Islet precursor cell (in vitro differentiated cells): ENCODE measurements at regions not wholly inside any gene's neighbourhood (a gene's known extent, or its start where the extent isn't known, plus 50 kb on each side); places are given as distances from the start of the nearest gene placed in this dataset.

Experiments
- DNase-seq: peaks from one replicate; pipeline ENCODE4 v3.0.0-alpha.2; 2018

DNA sequence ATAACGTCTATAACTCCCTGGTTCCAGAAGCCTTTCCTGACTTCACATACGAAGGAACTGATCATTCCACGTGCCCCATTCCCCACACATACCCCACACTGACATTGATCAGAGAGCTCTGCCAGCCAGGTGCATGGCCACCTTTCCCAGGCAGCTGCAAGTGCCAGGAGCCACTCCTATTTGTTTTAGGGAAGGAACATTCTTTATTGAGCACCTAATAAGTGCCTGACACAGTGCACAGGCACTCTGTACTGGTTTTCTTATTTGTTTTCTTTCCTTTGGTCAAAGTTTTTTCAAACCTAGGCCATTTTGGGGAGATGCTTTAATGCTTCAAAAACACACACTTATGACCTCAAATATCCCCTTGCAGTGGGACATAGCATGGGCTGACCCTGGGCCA, 50.0 kb downstream of the PITPNM2 start:
- DNase-seq = no peak

DNA sequence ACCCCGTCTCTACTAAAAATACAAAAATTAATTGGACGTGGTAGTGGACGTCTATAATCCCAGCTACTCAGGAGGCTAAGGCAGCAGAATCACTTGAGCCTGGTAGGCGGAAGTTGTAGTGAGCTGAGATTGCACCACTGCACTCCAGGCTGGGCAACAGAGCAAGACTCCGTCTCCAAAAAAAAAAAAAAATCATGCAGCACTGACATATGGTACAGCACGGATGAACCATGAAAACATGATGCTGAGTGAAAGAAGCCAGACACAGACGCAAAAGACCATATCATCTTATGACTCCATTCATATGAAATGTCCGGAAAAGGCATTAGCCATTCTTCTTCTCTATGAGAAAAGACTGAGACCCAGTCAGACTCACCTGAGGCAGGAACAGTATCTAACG, 50.4 kb downstream of the PITPNM2 start:
- no peak for DNase-seq

DNA sequence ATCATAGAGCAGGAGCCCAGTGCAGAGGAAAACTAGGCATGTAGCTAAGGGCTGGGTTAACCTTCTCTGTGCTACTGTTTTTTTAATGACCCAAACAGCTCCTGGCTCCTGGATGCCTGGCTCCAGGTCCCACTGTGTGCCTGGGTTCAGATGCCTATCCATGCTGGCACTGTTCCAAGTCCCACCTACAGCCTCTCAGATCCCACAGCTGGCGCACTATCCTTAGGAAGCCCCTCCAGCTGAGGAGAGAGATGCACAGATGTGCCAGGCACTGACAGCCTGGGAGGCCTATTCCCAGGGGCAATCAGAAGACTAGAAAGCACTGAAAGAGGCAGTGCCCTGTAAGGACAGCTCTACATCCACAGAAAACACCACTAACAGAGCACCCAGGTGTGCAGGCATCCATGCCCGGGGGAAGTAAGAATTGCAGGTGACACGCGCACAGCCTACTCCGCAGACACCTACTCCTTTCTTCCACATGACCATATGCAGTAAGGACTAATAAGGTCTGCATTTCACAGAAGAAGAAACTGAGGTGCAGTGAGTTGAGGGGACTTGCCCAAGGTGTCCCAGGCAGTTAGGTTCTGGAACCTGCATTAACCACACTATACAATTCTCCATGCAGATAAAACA, 51.2 kb downstream of the PITPNM2 start:
- DNase-seq = no peak

DNA sequence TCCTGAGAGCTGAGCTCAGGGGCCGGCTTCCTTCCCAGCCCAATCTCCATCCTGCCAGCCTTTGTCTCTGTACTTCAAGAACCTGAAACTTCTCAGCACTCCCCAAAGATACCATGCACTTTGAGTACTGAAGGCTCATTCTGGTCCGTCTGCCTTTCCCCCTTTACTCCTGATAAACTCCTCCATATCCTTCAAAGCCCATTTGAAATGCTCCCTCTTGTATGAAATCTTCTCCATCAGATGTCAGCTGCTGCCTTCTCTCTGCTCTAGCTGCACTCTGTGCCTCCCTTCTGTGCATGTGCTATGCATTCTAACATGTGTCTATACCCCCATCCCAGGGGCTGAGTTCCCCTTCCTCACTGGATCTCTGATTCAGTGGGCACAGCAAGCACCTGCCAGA, 52.1 kb downstream of the PITPNM2 start:
- DNase-seq = no peak

DNA sequence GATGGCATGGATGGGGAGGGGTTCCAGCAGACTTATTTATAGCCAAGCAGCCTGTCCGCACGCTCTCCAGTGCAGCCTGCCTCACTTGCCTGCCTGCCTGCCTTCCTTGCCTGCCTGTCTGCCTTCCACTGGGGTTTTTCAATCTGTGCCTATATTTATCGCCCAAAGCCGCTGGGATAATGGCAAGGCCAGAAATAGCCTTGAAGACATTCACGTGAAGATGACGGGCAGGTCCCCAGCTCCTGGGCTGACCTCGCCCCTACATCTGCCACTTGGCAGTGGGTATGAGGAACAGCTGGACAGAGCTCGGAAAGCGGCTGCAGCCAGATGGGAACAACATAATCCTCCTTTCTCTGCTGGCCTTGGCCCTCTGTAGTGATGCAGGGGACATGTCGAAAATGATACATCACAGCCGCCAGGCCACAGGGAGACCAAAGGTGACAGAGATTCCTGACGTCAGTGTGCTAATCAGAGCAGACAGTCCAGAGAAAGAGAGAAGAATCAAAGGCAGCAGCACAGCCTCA, 53.3 kb downstream of the PITPNM2 start:
- no peak for DNase-seq

DNA sequence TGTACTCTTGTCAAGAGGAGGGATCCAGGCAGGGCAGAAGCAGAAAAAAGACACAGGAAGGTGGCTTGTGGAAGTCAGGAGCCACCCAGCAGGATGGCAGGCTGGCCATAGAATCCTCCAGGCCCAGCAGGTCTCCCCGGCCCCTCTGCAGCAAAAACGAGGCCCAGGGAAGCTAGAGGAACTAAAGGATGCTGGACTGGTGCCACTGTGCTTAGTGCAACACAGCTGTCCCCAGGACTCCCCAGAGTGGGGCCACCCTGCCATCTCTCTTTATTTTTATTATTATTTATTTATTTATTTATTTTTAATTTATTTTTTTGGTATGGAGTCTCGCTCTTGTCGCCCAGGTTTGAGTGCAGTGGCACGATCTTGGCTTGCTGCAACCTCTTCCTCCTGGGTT, 54.1 kb downstream of the PITPNM2 start:
- no peak for DNase-seq

DNA sequence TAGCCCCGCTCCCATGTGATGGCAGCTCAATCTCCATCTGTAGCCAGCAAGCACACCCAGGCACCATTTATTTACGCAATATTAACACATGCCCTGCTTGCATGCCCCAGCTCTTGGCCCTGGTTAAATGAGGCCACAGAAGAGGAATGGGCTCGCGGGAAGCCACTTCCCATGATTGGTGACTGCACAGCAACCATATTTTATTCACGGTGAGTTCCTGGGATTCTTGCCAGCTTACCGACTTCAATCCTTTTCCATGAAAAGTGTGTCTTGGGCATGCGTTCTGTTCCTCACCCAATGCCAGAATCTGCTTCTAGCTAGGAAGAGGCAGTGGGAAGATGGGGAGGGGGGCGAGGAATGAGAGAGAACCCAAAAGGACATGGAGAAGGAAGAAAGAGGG, 54.7 kb downstream of the PITPNM2 start:
- no peak for DNase-seq

DNA sequence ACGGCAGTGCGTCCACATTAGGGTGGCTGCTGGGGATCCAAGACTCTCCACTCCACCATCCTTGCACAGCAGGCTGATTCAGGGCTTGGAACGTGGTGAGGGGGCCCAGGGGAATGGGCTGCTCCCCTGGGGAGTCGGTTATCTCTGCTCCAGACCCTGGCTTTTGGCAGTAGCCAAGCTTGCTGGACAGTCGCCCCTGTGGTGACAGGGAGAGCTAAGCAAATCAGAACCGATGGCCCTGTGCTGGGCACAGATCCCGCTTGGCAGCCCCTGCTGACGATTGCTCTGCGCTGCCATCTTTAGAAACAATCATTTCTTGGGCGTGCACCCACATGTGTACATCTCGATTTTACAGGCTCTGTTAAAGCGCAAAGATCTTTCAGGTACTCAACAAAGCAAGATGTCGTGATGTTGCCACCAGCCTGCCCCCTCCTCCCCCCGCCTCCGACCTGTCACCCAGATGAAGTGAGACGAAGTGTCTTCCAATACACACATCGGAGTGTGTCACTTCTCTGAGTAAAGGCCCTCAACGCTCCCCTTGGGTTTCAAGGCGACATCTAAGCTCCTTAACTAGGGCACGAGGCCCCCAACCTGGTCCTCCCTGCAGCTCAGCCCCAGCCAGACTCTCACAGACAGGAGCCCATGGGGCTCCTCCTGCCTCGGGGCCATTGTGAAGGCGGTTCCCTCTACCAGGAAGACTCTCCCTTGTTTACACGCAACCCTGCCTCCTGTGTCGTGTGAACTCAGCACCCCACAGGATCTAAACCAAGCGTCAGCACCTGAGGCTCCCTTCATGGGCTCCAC, 55.6 kb downstream of the PITPNM2 start:
- no peak for DNase-seq

DNA sequence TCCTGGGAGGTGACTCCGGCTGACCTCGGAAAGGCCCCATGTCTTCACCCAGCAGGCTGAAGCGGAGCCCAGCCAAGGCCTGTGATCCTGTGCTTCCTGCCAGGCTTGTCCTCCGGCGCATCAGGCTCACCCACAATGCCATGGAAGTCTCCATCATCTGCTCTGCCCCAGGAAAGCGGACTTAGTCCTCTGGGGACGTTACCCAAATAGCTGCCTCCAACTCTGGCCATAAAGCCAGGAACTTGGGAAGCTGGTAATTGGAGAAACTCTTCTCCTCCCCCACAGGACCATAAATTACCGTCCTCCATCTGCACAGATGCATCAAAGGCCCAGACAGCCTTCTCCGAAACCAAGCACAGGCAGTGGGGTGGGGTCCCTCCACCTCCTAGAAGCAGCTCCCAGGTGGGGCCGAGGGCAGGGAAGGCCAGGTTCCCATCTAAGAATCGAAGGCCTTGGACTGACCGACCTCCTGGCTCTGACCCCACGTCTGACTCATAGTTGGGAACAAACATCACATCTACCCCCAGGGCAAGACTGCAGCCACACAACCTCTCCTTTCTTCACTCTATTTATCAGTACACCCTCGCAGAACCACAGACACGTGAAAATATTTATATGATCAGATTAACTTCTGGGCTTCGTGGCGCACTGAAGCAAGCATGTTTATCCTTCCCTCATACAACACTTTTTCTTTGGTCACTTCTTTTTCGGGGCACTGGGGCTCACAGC, 56.4 kb downstream of the PITPNM2 start:
- peak; percentile 94 for DNase-seq

DNA sequence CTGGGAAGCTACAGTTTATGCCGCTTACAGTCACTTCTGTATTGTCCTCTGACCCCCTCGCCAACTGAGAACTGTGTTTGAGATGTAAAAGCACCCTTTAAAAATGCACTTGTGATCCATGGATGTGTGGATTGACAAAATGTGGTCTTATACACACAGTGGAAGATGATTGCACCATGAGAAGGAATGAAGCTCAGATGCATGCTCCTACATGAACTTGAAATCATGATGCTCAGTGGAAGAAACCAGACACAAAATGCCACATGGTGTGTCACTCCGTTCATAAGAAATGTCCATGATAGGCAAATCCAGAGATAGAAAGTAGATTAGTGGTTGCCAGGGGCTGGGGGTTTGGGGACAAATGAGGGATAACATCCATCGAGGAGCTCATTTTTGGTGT, 58.0 kb downstream of the PITPNM2 start:
- DNase-seq = no peak

DNA sequence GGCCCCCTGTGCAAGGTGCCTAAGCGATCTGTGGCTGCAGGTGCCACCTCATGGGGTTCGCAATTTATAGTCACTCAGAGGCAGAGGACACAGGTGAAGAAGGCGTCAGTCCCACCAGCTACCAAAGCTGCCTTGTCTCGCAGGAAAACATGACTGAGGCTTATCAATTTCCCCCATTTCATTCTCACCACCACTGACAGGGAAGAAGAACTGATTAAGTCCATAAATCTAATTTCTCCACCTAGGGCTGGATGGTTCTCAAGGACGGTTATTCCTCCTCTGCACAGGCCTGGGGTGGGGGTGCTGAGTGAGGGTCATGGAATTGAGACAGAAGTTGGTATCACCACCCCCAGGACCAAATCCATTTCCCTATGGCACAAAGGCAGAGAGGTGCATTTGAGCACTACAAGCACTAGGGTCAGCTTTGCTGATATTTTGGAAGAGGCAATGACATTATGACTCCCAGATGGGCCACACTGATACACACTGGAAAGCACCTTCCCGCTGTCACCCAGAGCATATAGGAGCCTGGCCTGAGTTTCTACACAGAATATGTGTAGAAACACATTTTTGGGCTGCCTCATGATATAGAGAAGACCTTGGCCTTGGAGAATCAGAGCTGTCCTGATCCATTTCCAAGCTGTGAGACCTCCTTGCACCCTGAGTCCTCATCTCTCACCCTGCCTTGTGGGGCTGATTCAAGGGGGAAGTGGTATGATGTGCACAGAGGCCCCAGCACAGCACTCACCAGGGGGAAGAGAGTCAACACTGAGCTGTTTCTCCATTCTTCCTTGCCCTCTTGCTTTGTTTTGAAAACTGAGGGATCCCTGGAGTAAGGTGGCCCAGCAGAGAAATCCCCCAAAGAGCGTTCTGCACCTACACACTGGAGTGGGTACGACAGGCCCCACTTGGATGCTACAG, 59.4 kb downstream of the PITPNM2 start:
- DNase-seq = no peak

DNA sequence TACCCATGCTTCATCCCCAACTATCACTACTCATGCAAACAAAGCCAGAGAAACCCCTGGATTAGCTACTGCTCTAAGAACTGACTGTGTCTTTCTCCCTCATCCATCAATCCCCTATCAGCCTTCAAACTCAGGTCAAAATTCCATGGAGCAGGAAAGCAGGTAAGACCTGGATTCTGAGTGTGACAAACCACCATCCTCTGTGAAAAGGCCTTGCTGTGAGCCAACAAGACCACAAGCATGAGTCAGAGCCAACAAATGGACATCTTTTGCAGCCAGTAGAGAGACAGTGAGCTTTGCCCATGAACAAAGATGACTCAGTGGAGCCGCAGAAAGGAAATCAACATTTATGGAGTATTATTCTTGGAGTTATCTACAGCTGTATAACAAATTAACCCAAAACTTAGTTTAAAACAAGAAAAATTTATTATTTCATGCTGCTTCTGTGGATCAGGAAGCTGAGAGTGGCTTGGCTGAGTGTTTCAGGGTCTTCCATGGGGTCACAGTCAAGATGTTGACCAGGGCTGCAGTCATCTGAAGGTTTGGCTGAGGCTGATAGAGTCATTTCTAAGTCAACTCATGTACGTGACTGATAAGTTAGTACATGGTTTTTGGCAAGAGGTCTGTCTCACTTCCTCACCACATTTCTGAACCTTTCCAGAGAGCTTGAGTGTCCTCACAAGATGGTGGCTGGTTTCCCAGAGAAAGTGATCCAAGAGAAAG, 61.1 kb downstream of the PITPNM2 start:
- peak; percentile 85 for DNase-seq

DNA sequence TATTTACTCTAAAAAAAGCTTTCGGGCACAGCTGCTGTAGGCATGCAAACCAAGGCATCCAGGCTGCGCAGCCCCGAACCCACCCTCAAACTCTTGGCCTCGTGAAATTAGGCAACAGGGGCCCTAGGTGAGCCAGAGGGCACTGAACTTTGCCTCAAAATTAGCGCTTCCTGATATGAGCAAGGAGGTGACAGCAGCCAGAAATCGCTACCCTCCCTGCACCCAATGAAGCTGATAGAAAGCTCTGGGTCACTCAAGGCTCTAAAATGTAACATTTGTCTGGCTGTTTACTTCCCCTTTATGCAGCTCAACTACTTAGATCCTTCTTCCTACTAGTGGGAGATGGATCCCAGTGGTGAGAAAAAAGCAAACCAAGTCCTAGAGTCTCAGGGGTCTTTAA, 61.8 kb downstream of the PITPNM2 start:
- DNase-seq = no peak

DNA sequence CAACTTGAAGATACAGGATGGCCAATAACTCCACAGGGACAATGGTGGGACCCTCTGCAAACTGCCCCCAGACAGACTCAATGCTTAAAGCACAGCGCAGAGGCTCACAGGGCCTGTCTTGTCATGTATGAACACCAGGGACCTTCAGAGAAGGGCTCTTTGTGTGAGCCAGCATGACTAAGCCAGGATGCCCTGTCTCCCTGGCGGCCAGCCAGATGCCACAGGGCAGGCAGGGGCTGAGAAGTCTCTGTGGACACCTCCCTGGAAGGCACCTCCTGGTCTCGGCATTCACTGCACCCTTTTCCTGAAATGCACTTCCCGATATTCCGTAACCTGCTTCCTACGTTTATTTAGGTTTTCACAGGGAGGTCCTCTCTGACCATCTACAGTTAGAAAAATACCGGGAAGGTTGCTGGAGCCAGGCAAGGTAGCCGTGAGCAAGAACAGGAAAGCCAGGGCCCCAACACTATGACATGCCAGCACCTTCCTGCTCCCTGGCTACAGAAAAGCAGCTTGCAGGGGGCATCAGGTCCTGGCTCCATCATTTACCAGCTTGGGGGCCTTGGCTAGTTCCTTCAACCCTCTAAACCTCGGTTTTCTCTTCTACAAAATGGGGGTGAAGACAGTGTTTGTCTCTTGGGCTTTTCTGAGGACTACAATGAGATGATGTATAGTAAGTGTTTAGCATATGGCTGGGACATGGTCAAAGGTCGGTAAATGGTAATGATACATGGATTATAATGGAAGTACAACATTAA, 65.0 kb downstream of the PITPNM2 start:
- DNase-seq = peak; percentile 66

DNA sequence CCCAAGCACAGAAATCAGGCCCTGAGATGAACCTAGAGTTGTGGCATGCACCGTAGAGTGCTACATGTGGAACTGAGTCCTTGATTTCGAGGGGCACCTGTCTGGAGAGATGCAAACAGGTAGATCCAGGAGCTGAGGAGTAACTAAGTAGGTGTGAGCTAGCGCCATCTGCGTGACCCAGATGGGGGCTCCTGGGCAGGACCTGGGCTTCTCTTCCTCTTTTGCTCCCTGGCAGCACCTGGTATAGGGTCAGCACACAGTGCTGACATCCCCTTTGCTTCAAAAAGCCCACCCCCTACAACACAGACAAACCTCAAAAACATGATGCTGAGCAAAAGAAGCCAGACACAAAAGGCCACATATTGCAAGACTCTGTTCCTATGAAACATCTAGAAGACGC, 65.8 kb downstream of the PITPNM2 start:
- DNase-seq = no peak

DNA sequence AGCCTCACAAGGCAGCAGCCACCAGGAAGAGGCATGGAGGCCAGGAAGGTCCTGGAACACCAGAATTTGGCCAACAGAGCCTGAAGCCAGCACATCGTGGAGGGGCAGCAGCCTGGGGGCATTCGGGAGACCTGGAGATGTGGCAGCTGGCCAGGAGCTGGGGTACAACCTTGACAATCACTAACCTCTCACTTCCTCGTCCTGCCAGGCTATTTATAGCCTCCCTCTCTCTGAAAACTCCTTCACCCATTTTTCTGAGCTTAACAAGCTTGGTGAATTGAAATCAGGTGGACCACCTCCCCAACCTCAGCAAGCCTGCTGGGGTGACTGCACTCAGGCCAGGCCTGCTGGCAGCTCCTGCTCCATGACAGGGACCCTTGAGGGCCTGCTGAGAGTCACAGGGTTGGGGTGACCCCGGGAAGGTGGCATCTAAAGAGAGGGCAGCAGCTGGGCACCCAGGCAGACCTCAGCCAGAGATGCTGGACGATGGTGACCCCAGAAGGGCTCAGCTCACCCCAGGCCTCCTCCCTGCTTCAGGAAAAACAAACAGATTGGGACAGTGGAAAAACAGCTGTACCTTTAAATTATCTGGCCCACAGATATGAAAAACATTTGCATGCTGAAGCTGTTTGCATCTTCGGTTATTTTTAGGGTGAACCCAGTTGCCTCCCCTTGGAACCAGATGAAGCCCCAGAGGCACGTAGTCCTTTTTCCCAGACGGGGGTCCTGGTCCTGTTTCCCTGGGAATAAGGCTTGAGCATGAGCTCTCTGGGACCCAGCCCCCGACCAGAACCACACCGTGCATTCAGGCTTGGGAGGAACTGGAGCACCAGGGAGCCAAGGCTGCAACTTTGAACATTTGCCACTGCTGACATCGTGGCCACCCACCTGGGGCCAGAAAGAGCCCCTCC, 67.0 kb downstream of the PITPNM2 start:
- DNase-seq = no peak

DNA sequence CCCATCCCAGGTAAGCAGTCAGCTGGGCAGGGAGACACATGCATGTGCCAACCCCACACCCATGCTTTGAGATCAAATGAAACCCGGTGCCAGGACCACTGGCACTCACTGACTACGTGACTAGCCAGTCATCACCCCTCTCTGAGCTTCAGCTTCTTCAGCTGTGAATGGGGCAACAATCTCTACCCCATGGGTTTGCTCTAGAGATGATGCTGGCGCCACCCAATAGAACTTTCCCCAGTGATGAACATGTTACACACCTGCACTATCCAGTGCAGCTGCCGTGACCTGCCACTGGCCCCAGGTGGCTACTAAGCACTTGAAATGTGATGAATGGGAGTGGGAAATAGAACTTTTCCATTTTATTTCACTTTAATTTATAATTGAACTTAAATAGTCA, 70.3 kb downstream of the PITPNM2 start:
- no peak for DNase-seq

DNA sequence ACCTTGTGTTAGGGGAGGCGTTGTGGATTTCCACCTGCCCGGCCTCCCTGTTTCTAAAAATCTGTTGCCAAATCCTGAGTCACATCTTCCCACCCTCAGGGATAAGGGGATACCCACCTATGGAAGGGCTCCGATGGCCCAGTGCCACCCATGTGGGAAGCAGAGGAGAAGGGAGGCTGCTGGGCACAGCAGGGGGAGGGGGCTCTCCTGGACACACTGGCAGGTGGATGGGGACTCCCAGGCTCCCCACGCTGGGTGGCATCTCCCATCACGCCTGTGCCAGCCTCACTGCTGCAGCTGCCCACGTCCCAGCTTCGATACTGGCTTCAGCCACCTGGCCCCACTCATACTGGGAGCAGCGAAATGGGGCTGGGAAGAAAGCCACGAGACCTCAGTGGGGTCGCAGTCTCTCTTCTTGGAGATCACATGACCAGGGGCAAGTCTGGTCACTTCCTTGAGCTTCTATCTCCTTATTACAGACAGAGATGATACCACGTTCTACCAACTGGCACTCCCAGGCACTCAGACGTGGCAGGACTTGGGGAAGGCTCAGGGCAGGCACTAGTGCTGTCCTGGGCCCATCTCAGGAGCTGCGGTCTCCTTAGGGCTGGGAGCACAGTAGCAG, 72.2 kb downstream of the PITPNM2 start:
- no peak for DNase-seq

DNA sequence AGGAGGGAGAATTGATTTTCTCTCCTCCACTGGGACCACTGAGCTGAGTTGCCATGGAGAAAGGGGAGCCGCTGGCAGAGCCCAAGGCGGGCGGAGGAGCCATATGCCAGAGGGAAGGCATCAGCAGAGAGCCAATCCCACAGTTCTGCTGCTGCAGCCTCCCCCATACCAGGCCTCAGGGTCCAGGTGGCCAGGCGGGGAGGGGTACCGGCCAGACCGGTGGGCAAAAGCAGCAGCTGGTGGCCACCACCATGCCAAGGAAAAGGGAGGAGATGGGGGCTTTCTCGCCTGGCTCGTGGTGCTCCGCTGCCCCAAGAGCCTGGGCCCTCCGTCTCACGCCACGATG, 72.8 kb downstream of the PITPNM2 start:
- DNase-seq = no peak
